ENCODE measurements at regions not wholly inside any gene's neighbourhood (a gene's known extent, or its start where the extent isn't known, plus 50 kb on each side); places are given as distances from the start of the nearest gene placed in this dataset.
"Not testable (repeated sequence)": the region's sequence is repeated elsewhere in the genome, so short reads cannot be mapped to it uniquely, and the experiment has no call there.

DNA sequence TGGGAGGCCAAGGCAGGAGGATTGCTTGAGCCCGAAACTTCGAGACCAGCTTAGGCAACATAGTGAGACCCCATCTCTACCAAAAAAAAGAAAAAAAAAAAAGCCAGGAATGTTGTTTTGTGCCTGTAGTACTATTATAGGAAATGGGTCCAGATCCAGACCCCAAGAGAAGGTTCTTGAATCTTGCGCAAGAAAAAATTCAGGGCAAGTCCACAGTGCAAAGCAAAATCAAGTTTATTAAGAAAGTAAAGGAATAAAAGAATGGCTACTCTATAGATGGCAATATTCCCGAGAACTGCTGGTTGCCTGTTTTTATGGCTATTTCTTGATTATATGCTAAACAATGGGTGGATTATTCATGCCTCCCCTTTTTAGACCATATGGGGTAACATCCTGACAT is 51.2 kb upstream of the RDX start:
- DNase-seq = no peak

DNA sequence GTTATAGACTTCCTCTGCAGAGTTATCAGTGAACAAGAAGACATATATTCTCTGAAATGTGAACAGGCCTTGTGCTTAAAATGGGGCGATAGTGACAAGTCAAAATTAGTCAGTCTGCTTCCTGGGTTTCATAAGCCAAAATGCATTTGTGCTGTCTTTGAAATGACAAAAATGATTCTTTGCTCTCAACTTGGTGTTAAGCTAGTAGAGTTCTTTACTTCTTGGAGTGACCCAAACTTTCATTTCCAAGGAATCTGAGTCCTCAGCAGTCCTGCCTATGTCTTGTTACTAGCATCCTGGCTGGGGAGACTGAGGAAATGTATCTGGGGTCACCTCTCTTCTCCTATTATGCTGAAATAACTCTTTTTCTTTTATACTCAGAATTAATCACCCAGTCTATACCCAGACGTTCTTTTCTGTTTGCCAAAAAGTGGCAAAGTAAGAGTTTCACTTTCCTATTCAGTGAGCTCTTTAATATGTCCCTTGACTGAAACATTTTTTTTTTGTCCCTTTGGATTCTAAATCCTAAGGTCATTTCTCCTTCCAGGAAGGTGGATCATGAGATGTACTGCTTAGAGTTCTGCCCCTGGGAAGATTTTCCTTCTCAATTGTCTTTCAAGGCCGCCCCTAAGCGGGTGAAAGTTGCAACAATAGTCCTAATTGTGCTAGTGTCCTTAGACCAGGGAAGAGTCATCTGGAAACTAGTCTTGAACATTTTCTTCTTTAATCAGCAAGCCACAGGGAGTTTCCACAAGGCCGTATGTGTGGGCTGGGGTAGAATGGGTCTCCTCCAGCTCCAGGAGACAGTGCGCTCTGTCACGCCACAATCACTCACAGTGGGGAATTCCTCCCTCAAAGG is 53.0 kb upstream of the RDX start:
- peak; percentile 69 to 93 for DNase-seq

DNA sequence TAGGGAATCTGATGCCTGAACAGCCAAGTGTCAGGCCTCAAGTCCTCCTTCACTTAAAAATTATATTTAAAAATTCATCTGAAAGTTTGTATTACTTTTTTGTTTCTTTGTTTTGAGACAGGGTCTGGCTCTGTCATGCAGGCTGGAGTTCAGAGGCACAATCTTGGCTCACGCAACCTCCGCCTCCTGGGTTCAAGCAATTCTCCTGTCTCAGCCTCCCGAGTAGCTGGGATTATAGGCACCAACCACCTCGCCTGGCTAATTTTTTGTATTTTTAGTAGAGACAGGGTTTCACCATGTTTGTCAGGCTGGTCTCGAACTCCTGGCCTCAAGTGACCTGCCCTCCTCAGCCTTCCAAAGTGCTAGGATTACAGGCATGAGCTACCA is 53.6 kb upstream of the RDX start:
- DNase-seq = not testable (repeated sequence)

DNA sequence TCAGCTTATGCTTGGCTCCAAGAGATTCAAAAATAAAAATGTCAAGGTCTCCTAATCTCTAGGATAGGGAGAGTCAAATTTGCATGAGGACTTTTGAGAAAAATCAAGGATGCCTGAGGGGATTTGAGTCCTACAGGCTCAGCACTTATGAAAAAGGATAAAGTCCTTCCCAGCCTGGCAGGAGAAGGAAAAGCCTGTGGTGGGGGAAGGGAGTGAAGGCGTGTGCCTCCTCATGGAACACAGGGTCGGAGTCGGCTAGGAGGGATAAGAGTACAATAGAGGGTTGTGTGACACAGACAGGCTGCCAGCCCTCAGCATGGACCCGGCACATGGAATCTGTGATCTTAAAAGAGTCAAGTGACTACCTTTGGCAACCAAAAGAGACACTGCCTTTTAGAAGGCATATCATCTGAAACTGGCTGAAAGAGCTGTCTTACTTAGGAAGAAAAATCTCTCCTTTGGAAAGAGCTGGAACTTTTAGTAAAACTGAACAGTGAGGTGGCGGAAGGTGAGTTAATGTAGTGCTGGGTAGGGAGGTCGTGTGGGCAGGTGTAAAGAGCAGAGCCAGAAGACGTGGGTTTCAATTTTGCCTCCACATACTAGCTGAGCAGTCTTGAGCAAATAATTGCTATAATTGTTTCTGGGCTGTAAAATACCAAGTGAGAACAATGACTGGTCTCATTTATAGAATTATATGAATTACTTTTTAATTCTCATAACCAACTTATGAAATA is 58.8 kb upstream of the RDX start:
- DNase-seq = no peak

DNA sequence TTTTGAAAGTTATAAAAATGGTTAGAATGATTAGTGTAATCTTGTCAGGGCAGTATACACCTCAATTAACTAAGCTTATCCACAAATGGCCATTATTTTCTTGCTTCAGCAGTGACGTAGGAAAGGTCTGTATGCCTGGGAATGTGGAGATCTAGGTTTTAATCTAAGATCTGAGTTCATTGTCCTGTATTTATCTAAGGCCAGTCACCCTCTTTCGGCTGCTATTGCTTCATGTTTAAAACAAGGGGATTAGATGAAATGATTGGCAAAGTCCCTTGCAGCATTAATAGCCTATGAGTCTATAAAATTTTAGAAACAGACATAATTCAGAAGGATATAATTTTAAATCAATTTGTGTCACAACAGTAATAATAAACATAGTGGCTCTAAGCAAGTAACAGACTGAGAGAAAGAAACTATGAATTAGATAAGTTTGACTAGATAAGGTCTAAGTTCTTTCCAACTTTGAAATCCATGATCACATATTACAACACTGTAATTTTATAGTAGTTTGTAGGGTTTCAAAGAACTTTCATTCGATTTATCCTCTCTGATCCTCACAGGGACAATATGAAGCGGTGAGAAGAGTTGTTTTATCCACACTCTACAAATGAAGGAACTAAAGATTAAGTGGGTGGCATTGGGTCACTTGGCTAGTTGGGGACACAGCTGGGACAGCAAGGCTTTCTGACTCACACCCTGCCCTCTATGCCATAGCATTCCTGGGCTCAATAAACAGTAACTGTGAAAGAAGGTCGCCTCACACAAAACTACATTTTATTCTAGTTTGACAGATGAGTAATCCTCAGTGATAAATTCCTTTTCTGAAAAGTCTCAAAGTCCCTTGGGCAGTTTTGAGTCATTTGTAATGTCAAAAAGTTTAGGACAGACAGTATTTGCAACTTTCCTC is 60.6 kb upstream of the RDX start:
- DNase-seq = peak; percentile 77 to 95

DNA sequence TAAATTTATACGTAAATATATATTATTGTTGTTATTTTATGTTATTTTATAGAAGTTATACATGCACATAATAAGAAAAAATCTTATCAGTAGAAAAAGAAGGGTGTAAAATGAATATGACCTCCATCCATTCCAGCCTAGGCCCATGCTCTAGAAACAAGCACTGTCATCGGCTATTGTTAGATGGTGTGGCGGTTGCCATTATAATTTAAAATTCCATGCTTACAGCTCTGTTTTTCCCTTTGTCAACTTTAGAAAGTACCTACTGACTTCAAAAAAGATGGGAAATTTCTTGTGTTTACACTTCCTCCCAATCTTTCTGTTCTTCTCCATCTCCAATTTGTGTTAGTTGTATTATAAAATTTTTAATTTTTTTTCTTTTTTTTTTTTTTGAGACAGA is 61.9 kb upstream of the RDX start:
- peak; percentile 33 to 78 for DNase-seq

DNA sequence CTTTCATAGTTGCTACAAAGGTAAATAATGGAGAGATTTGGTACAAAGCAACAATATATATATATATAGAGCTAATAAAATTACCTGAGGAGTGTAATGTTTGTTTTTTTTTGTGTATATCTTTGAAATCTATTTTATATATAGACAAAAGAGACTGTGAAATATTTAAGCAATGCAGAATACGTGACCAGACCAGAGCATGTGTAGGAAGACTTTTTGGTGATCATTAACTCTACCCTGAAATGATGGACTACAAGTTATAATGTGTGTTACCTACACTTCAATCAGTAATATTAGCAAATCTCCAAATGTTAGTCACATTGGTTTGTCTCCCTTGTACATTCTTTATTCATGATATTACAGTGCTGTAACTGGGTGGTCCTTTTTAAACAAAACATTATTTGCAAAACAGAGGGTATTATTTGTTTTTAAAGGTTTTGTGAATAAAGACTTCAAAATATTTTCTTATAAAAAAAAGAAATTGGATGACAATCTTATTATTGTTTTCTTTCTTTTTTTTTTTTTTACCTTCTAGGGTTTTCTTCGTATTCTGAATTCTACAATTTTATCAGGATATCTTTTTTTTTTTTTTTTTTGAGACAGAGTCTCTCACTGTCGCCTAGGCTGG is 64.5 kb upstream of the RDX start:
- DNase-seq = not testable (repeated sequence)

DNA sequence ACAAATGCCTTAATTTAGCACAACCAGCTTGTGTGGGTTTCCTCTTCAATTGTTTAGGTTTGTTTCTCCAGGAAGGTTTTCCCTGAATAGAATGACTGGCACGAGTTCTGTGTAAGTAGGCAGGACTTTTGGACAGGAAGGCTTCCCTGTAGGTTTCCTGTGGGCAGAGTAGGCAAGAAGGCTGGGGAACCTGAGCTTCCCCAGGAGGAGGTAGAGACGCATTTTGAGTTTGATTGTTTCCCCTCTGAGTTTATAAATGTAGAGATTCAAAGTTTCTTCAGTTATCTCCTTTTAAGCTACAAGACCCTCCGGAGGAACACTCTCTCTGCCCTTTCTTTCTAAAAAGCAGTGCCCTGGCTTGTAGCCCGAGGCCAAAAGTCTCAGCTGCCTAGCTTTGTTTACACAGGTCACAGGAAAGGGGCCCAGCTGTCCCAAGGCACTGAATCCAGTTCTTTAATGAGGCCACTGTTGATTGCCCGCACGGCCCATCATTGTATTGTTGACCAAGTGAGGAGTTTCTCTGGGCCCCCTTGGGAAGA is 66.6 kb upstream of the RDX start:
- DNase-seq = peak in 1 of 2 donors; percentile 45

DNA sequence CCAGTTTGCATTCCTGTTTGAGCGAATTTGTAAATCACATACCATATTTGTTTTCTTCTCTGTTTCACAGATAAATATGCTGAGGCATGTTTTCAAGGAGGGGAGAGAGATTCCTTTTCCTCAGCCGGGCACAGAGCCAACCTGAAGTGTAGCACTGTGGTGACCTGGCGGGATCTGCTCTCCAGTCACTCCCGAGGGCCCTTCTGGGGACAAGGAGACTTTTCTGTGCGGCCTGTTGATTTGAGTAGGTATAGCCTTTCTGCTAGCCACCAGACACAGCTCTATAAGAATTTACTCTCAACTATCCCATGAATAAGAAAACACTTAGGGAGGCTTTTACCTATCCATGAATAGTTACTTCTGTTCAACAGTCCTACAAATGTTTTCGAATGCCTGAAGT is 63.5 kb upstream of the FDX1 start:
- DNase-seq = no peak

DNA sequence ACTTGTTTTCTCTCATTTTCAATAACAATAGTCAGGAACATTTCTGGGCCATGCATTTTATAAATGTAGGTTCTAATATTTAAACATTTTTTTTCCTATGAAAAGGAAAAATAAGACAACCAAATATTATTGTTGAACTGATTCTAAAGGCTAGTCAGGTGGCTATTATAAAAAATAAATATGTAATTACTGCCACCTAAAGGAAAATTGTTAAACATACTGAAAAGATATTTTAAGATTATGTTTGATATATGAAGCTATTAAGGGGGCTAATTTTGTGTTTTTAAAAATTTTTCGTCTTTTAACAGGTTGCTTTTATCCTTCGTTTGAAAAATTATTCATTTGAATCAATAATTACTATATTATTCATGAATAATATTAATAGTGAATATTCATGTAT is 62.2 kb upstream of the FDX1 start:
- no peak for DNase-seq

DNA sequence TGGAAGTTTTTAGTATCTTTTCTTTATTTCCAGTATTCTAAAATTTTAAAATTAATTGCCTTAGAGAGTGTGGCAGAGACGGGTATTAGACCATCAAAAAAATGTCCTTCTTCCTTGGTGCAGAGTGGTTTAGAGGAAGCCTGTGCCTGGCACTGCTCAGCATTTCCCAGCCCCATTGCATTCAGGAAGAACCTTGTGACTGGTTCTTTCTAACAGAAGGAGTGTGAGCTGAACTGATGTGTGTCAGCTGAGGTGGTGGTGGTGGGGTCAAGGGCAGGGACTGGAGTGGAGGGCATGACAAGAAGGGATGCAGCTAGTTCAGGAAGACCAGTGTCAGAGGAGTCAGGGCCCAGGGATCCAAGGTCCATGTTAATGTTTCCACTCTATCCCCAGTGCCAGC is 58.7 kb upstream of the FDX1 start:
- peak; percentile 31 to 65 for DNase-seq

DNA sequence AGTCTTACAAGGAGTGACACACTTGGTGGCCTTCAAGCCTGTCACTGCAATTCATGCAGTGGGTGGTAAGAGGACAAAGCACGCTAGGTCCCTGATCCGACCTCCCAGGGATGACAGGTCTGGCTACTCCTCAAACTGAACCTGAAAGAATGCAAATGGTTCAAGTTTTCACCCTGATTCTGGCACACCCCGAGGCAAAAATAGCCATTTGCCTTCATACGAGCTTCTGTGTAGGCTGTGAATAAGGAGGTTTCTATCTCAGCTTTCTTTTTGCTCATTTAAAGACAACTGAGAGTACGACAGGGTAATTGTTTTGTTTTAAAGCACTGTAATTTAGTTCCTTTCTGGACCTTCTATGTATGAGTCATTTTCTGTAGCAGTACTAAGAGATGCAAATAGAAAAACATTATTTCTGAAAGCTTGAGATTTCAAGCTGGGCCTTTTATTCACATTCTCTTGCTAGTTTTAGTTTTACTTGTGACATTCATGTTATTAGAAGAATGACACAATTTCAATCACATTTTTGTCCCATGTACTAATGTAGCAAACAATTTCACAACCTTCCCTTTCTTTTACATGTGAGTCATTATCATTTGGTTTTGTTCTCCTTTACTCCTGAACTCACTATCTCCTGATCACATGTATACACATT is 56.6 kb upstream of the FDX1 start:
- peak; percentile 93 to 98 for DNase-seq

DNA sequence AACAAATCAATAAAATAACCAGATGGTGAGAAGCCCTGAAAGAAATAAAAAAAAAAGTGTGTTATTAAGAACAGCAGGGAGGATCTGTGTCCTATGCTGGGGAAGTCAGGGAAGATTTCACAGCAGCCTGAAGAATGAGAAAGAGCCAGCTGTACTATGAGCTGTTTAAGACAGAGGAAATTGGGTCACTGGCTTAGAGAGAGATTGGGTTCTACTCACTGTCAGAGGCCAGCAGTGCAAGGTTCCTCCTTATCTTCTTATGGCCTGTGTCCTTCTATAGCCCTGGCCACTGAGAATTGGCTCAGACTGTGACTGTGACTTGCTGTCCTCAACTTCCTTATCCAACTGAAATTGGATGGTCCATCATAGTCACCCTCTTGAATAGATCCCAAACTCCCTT is 54.8 kb upstream of the FDX1 start:
- peak; percentile 88 to 93 for DNase-seq

DNA sequence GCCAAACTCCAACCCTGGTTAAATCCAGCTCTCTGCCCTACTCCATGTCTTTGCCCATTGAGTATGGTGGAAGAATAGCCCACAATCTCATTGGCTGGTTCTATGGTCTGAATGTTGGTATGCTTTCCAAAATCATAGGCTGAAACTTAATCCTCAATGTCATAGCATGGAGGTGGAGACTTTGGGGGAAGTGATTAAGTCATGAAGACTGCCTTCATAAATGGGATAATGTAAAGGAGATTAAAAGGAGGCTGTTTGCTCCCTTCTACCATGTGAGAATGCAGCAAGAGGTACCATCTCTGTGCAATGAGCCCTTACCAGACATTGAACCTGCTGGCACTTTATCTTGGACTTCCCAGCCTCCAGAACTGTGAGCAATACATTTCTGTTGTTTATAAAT is 54.4 kb upstream of the FDX1 start:
- DNase-seq = peak; percentile 41 to 60

DNA sequence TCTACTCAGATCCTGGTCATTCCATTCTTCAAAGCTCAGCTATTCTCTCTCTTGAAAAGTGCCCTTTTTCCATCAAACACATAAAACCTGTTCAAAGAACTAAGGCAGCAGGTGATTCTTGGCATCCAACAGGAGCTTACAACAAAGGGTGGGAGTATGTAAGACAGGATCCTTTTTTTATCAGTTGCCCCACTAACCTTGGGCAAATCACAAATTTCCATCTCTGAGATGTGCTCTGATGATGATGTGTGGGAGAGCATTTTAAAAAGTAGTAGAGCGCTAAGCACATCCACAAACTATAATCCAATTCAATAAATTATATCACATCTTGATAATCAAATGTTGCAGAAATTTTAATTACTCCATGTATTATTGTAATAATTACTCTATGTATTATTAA is 53.7 kb upstream of the FDX1 start:
- peak; percentile 43 to 73 for DNase-seq

DNA sequence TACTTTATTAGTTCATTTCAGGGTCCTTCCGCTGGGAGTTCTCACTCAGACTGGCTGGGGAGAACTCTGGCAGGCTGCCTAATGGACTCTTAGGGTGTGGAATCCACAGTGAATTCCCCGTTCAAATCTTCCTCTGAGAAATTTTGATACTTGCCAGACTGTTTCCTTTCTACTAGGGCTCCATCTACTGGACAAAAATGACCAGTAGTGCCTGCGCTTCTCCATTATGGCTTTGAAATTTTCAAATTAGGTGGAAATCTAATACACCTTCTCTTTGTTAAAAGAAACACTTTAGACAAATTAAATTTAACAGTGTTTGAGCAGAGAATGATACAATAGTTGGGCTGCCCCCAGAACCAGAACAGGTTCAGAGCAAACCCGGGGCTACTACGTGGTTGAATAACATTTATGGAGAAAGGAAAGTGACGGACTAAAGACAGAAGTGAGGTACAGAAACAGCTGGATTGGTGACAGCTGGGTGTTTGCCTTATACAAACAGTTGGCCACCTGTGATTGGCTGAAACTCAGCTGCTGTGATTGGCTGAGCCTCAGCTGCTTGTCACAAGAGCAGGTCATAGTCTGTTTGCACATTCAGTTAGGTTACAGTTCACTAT is 52.9 kb upstream of the FDX1 start:
- peak; percentile 96 to 97 for DNase-seq

DNA sequence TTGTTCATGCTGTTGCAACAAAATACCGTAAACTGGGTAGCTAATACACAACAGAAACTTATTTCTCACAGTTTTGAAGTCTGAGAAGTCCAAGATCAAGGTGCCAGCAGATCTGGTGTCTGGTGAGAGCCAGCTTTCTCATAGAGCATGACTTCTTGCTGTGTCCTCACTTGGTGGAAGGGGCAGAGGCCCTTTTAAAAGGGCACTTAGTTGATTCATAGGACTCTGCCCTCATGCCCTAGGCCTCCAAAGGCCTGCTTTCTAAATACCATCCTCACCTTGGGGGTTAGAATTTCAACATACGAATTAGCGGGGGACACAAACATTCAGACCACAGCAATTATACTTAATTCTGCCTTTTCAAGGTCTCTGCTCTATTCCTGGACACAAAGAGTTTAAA is 52.3 kb upstream of the FDX1 start:
- peak in 1 of 2 donors; percentile 39 for DNase-seq

DNA sequence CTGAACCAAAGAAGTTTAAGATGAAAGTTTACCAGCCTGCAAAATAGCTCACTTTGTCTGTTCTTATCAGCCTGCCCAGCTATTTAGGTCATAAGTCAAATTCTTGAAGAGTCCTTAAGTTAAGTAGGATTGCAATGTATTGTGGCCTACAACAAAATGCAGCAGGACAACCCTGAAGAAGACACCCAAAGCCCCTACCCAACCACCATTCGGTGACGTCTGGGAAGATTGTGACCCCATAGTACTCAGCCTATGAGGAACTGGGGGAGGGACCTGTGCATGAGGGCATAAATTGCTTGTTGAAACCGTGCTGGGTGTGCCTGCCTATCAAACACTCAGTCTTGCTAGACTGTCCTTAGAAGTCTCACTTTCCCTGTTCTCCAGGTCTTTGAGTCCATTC is 50.5 kb upstream of the FDX1 start:
- no peak for DNase-seq

DNA sequence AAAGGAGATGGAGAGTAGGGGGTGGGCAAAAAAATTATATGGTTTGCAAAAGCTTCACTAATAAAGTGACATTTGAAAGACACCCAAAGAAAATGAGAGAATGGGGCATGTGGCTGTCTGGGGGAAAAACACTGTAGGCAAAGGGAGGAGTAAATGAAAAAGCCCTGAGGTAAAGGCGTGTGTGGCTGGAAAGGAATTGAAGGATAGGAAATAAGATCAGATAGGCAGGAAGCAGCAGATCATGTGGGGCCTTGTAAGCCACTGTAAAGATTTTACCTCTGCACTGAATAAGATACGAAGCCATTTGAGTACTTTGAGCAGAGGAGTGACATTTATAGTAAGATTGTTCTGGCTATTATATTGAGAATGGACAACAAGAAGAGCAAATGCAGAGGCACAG is 49.8 kb upstream of the FDX1 start:
- no peak for DNase-seq
